Activated CD4-positive, alpha-beta T cell treated with anti-CD3 and anti-CD28 coated beads, Interleukin-2, amount 10 ng/mL, durations not matched to agents 7 days and 5 days (primary cell): ENCODE measurements at regions not wholly inside any gene's neighbourhood (a gene's known extent, or its start where the extent isn't known, plus 50 kb on each side); places are given as distances from the start of the nearest gene placed in this dataset.
"Not testable (repeated sequence)": the region's sequence is repeated elsewhere in the genome, so short reads cannot be mapped to it uniquely, and the experiment has no call there.

Experiments used
- CTCF ChIA-PET: fragments of 350-600 bp; sonication (Branson Sonifier 250); formaldehyde crosslinking; loops from one replicate; lab custom pipeline; 2021; ENCODE audit warnings: antibody characterized with exemption; lab: Charles Lee
- POLR2A ChIA-PET: fragments of 350-600 bp; sonication (Branson Sonifier 250); formaldehyde crosslinking; loops from one replicate; lab custom pipeline; 2021; ENCODE audit warnings: antibody characterized with exemption; lab: Charles Lee
- DNase-seq: peaks from one replicate; pipeline ENCODE4 v3.0.0-alpha.2; 2020
- H3K27ac Mint-ChIP-seq: one replicate; pipeline ENCODE4 v1.8.0; 2021; ENCODE audit warnings: mild to moderate bottlenecking, moderate library complexity, mixed read lengths
- H3K27me3 Mint-ChIP-seq: one replicate; pipeline ENCODE4 v1.8.0; 2021; ENCODE audit warnings: mixed read lengths
- H3K36me3 Mint-ChIP-seq: one replicate; pipeline ENCODE4 v1.8.0; 2021; ENCODE audit warnings: low read depth, mixed read lengths
- H3K4me1 Mint-ChIP-seq: one replicate; pipeline ENCODE4 v1.8.0; 2021; ENCODE audit warnings: mixed read lengths
- H3K4me3 Mint-ChIP-seq: one replicate; pipeline ENCODE4 v1.8.0; 2021; ENCODE audit warnings: mild to moderate bottlenecking, moderate library complexity, mixed read lengths
- H3K9me3 Mint-ChIP-seq: one replicate; pipeline ENCODE4 v1.8.0; 2021; ENCODE audit warnings: mixed read lengths

DNA sequence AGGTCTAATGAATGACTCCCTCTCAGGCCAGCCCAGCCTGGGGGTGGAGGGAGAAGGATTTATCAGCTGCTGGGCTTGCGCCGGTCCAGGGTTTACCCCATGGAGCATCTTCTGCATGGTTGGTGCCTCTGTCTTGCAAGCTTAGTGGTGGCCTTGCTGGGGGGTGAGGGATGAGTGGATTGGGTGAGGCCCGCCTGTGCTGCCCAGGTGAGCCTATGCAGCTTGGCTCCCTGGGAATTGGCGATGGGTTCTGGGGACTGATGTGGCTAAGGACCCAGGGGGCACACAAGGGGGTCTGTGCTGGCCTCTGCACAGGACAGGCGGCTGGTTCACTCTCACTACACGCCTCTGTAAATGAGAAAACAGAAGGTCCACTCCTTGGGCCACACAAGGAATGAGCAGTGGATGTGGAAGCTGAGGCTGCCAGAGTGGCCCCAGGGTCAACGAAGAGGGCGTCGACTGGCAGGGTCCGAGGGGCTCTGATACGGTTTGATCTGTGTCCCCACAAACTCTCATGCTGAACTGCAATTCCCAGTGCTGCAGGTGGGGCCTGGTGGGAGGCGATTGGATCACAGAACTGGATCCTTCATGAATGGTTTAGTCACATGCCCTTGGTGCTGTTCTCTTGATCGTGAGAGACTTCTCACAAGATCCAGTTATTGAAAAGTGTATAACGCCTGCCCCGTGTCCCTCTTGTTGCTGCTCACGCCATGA, 151.6 kb upstream of the HDAC4 start:
- Mint-ChIP-seq H3K27me3 (peaks cover 9% of the 10 kb centered on the region), H3K36me3 (no peaks in the 10 kb centered on the region), H3K27ac (no peak overlapping the region), H3K9me3 (no peaks in the 10 kb centered on the region), H3K4me1 (peaks cover 37% of the 10 kb centered on the region), H3K4me3 (no peak overlapping the region)
- ChIA-PET CTCF (no interaction called here), POLR2A (no interaction called here)
- DNase-seq, result no peak

DNA sequence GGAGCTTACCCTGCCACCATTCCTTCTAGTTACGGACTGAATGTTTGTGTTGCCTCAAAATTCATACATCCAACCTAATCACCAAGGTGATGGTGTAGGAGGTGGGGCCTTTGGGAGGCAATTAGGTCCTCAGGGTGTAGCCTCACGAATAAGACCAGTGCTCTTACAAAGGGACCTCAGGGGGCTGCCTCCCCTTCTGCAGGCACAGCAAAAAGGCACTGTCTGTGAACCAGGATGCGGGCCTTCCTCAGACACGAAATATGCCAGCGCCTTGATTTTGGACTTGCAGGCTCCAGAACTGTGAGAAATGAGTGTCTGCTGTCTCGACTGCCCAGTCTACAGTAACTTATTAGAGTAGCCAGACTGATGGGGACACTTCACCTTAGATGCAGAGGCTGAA, 150.4 kb upstream of the HDAC4 start:
- no peak for DNase-seq

DNA sequence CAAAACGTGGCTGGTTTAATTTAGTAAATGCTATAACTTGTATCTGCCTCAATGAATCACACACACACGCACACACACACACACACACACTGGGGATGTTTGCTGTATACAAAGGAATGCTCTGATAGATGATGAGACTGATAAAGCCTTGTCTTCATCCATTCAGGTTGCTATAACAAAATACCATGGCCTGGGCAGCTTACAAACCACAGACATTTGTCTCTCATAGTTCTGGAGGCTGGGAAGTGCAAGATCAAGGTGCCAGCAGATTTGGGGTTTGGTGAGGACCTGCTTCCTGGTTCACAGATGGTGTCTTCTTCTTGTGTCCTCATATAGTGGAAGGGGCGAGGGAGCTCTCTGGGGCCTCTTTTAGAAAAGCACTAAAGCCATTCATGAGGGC, 149.5 kb upstream of the HDAC4 start:
- no peak for DNase-seq
- H3K27me3 Mint-ChIP-seq, result peaks cover 3% of the 10 kb centered on the region
- no peak overlapping the region for H3K4me3 Mint-ChIP-seq
- CTCF ChIA-PET, result interaction anchor here (0.6 kb wide), 1 partner anchor 1977 kb away, joined by 3 read pairs; no protein-coding TSS in a partner anchor
- POLR2A ChIA-PET, result no interaction called here
- no peaks in the 10 kb centered on the region for H3K36me3 Mint-ChIP-seq
- no peaks in the 10 kb centered on the region for H3K9me3 Mint-ChIP-seq
- no peak overlapping the region for H3K27ac Mint-ChIP-seq
- peaks cover 49% of the 10 kb centered on the region for H3K4me1 Mint-ChIP-seq

More for the DNA sequence above, 150.4 kb upstream of the HDAC4 start:
- H3K4me1 Mint-ChIP-seq, result peaks cover 41% of the 10 kb centered on the region
- CTCF ChIA-PET, result no interaction called here
- no peak overlapping the region for H3K27ac Mint-ChIP-seq
- no peaks in the 10 kb centered on the region for H3K36me3 Mint-ChIP-seq
- H3K9me3 Mint-ChIP-seq, result no peaks in the 10 kb centered on the region
- H3K4me3 Mint-ChIP-seq, result no peak overlapping the region
- peaks cover 5% of the 10 kb centered on the region for H3K27me3 Mint-ChIP-seq
- POLR2A ChIA-PET, result no interaction called here

DNA sequence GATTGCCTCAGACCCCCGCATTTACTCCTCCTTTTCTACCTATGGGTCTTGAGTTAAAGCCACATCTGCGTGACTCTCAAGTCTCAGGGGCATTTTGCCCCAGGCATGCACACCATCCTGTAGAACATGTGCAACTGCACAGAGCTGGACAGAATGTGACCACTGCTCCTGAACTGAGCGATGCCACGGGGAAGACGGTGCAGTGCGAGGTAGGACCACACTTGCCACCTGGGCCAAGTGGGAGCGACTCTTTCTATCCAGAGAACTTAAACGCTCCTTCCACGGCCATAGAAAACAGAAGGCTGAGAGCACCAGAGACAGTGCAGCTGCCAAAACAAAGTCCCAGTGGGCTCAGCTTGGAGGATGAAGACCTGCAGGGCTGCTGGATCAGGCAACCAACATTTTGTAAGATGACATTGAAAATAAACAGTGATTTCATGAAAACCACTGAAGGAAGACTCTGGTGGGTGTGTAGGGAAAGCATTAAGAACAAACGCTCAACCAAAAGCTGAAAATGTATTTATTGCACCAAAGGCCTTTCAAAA, 149.0 kb upstream of the HDAC4 start:
- CTCF ChIA-PET, result interaction anchor here (0.6 kb wide), 1 partner anchor 1976 kb away, joined by 3 read pairs; no protein-coding TSS in a partner anchor
- POLR2A ChIA-PET, result no interaction called here

DNA sequence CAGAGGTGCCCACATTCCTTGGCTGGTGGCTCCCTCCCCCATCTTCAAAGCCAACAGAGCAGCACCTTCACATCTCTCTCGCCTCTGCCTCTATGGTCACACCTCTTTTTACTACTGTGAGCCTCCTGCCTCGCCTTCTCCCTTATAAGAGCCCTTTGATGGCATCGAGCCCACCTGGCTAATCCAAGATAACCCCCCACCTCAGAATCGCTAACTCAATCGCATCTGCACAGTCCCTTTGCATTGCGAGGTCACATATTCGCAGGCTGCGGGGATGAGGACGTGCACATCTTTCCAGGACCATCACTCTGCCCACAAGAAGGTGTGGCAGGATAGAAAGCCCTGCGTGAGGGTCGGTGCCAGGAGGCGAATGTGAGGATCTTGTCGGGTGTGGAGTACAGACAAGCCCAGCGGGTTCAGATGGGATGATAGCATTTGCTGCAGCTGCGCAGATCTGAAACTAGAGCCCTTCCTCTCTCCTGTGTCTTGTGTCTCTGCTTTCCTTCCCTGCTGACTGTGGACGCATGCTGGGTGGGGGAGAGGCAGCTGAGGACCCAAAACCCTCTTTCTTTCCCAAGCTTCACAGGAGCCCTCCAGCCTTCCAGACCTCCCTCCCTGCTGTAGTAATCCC, 148.3 kb upstream of the HDAC4 start:
- POLR2A ChIA-PET, result no interaction called here
- no peaks in the 10 kb centered on the region for H3K9me3 Mint-ChIP-seq
- H3K27me3 Mint-ChIP-seq, result peaks cover under 1% of the 10 kb centered on the region
- no peak overlapping the region for H3K4me3 Mint-ChIP-seq
- H3K4me1 Mint-ChIP-seq, result peaks cover 60% of the 10 kb centered on the region
- no peaks in the 10 kb centered on the region for H3K36me3 Mint-ChIP-seq
- CTCF ChIA-PET, result interaction anchor here (1.7 kb wide), 1 partner anchor 9 kb away, joined by 4 read pairs; no protein-coding TSS in a partner anchor
- H3K27ac Mint-ChIP-seq, result no peak overlapping the region
- DNase-seq, result no peak

More for the DNA sequence above, 149.0 kb upstream of the HDAC4 start:
- H3K4me3 Mint-ChIP-seq, result no peak overlapping the region
- H3K9me3 Mint-ChIP-seq, result no peaks in the 10 kb centered on the region
- H3K4me1 Mint-ChIP-seq, result peaks cover 55% of the 10 kb centered on the region
- no peak for DNase-seq
- H3K36me3 Mint-ChIP-seq, result no peaks in the 10 kb centered on the region
- peaks cover 3% of the 10 kb centered on the region for H3K27me3 Mint-ChIP-seq
- no peak overlapping the region for H3K27ac Mint-ChIP-seq

DNA sequence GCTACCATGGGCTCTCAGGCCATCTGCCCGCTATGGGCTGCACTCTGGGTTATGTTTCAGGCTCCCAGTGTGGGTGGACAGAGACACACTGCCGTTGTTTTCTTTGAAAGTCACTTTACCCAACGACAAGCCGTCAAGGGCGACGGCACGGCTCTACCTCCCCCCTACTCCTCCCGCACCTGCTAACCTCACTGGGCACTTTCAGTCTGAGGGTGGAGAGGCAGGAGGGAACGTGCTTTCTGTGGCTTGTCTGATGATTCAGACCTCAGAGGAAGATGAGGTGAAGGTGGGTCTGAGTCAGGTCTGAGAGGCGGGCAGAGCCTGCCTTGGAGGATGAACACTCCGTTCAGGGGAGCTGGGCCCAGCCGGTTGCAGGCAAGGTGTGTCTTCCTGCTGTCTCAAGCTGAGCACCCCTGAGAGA, 147.6 kb upstream of the HDAC4 start:
- POLR2A ChIA-PET, result no interaction called here
- Mint-ChIP-seq H3K27me3 (peaks cover 2% of the 10 kb centered on the region), H3K4me3 (no peak overlapping the region), H3K9me3 (no peaks in the 10 kb centered on the region), H3K4me1 (peaks cover 62% of the 10 kb centered on the region), H3K36me3 (no peaks in the 10 kb centered on the region), H3K27ac (peak overlapping the region; percentile 54)
- CTCF ChIA-PET, result interaction anchor here (1.7 kb wide), 1 partner anchor 9 kb away, joined by 4 read pairs; no protein-coding TSS in a partner anchor
- DNase-seq, result peak; percentile 56

DNA sequence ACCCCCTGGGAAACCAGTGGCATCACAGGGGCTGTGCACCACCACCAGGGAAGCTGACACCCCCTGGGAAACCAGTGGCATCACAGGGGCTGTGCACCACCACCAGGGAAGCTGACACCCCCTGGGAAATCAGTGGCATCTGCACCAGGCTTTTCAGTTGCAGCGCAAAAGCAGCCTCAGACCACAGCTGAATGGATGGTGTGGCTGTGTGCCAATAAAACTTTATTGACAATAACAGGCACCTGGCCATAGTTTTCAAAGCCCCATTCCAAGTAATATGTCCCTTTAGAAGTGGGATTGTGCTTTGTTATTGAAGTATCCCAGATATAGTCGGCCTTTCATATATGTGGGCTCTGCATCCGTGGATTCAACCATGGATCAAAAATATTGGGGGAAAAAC, 146.3 kb upstream of the HDAC4 start:
- H3K36me3 Mint-ChIP-seq, H3K4me3 Mint-ChIP-seq, H3K27me3 Mint-ChIP-seq, H3K27ac Mint-ChIP-seq, POLR2A ChIA-PET, H3K9me3 Mint-ChIP-seq, DNase-seq: not testable (repeated sequence)
- H3K4me1 Mint-ChIP-seq, result peaks cover 53% of the 10 kb centered on the region
- CTCF ChIA-PET, result interaction anchor here (1.1 to 1.7 kb wide), 2 partner anchors 7 to 10 kb away, joined by 3 to 4 read pairs; no protein-coding TSS in a partner anchor

DNA sequence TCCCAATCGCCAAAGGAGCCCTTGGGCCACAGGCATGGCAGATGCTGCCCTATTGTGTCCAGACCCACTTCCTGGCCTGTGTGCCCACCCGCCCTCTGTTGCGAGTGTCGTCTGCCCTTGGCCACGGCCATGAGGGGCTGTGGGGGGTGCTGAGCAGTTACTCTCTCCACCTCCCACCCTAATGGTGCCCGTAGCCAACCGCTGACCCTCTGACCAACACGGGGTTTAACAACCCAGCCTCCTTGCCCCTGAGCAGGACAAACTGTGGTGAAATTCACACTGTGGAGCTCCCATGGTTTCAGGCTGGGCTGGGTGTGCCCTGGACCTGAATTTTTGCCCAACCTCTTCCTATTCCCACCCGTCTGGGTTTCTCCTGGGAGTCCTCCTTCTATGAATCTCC, 145.7 kb upstream of the HDAC4 start:
- Mint-ChIP-seq H3K9me3 (no peaks in the 10 kb centered on the region), H3K4me3 (no peak overlapping the region), H3K27me3 (peaks cover 10% of the 10 kb centered on the region), H3K27ac (no peak overlapping the region), H3K36me3 (no peaks in the 10 kb centered on the region), H3K4me1 (peaks cover 53% of the 10 kb centered on the region)
- DNase-seq, result no peak
- POLR2A ChIA-PET, result no interaction called here
- CTCF ChIA-PET, result interaction anchor here (1.1 kb wide), 1 partner anchor 10 kb away, joined by 3 read pairs; no protein-coding TSS in a partner anchor

DNA sequence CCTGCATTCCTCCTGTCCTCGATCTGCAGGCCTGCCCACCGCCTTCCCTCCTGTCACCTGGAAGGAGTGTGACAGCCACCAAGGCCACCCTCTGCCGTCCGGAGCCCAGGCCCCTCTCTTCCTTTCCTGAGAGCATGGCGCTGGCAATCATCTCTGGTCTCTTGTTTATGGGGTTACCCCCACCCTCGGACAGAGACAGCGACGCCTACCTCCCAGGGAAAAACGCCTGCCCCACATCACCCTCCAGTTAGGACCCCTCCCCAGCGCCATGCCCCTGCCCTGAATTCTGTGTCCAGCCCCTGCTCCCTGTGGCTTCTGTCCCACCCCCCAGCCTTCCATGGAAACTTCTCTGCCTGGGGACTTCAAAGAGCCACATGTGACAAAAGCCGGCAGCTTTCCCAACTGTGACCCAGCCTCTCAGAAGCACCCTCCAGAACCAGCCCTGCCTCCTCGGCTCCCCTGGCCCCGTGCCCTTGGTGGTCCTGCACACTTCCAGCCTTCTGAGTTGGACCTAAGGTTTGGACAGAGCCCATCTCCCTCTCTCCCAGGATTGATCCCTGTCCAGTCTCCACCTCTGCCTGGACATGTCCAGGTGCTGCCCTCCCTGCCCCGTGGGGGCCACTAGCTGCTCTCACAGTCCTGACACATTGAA, 145.0 kb upstream of the HDAC4 start:
- ChIA-PET POLR2A (interaction anchor here (0.5 kb wide), 1 partner anchor 24 kb away, joined by 4 read pairs; no protein-coding TSS in a partner anchor), CTCF (no interaction called here)
- Mint-ChIP-seq H3K4me1 (peaks cover 53% of the 10 kb centered on the region), H3K27me3 (peaks cover 13% of the 10 kb centered on the region), H3K9me3 (no peaks in the 10 kb centered on the region), H3K27ac (peak overlapping the region; percentile 67), H3K4me3 (no peak overlapping the region), H3K36me3 (no peaks in the 10 kb centered on the region)
- DNase-seq, result no peak

DNA sequence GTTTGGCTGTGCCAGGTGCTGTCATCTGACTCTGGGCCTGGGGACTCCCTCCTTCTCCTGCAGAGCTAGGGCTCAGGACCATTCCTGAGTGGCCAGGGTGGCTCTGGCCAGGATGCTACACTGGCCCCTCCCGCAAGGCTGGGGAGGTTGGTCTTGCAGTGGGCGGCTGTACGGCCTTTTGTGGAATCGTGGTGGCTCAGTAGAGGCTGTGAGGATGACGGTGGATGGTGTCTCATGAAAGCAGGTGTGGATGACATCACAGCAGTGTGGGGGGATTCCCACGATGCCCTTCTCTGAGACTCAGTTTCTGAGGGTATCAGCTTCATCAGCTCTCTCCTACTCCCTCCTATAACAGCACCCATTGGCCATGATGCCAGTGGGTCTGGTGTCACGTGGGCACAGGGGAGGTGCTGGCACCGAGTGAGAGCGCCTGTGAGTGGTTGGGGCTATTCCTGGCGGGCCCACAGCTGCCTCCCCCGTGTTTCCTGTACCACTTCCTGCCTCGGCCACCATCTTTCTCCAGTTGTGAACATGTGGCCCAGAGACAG, 144.2 kb upstream of the HDAC4 start:
- Mint-ChIP-seq H3K4me1 (peaks cover 49% of the 10 kb centered on the region), H3K36me3 (no peaks in the 10 kb centered on the region), H3K4me3 (no peak overlapping the region), H3K27me3 (peaks cover 13% of the 10 kb centered on the region), H3K27ac (peak overlapping the region; percentile 67), H3K9me3 (no peaks in the 10 kb centered on the region)
- peak; percentile 41 for DNase-seq
- CTCF ChIA-PET, result interaction anchor here (1.3 kb wide), 1 partner anchor 9 kb away, joined by 3 read pairs; no protein-coding TSS in a partner anchor
- POLR2A ChIA-PET, result interaction anchor here (0.5 kb wide), 1 partner anchor 25 kb away, joined by 4 read pairs; no protein-coding TSS in a partner anchor

DNA sequence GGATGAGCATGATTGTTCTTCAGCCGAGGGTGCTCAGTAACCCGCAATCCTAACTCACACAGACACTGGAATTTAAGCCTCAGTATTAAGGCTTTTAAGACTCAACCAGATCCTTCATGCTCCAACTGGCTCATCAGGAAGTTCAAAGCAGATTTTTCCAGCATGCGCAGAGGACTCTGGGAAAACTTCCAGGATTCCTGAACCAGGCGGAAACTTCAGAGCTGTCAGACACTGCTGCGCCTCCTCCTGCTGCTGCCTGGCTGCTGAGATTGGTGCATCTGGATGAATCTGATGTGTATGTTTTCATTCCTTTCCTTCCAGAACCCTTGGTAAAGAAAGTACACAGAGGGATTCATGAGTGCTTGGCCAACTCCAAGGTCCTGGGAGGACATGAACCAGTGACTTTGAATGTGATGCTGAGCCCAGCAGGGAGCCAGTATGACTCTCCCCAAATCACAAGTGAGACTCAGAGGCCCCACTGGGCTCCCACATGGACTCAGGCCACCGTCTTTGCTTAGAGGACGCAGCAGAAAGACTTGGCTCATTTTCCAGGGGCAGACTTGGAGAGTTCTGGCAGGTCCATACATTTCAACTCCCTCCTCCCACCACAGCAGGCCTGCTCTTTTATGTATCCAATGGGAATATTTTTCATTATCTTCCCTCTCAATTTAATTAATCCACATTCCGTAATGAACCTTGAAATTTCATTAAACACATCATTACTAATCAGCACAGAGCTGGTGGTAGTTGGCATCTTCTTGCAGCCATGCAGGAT, 143.5 kb upstream of the HDAC4 start:
- POLR2A ChIA-PET, result no interaction called here

DNA sequence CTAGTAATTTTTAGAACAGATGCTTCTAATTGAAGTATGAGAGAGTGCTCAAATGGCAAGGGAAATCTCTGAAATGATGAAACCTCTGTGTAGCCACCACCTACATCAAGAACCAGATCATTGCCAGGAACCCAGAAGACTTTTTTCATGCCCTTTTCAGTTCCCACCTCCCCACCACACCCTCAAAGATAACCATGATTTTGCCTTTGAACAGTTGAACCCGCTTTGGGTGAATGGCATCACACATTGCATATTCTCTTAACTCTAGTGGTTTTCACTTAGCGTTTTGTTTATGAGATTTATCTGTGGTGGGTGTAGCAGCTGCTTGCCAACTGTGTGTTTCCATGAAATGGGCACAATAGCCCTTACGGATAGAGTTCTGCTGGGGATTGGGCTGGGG, 142.9 kb upstream of the HDAC4 start:
- Mint-ChIP-seq H3K36me3 (no peaks in the 10 kb centered on the region), H3K4me1 (peaks cover 37% of the 10 kb centered on the region), H3K27ac (no peak overlapping the region), H3K27me3 (peaks cover 13% of the 10 kb centered on the region), H3K4me3 (no peak overlapping the region), H3K9me3 (no peaks in the 10 kb centered on the region)
- no peak for DNase-seq
- POLR2A ChIA-PET, result no interaction called here
- CTCF ChIA-PET, result no interaction called here

More for the DNA sequence above, 143.5 kb upstream of the HDAC4 start:
- Mint-ChIP-seq H3K4me3 (no peak overlapping the region), H3K4me1 (peaks cover 44% of the 10 kb centered on the region), H3K27ac (no peak overlapping the region), H3K36me3 (no peaks in the 10 kb centered on the region), H3K9me3 (no peaks in the 10 kb centered on the region), H3K27me3 (peaks cover 13% of the 10 kb centered on the region)
- DNase-seq, result no peak
- CTCF ChIA-PET, result interaction anchor here (1.3 kb wide), 1 partner anchor 9 kb away, joined by 3 read pairs; no protein-coding TSS in a partner anchor
